ENCODE measurements at regions not wholly inside any gene's neighbourhood (a gene's known extent, or its start where the extent isn't known, plus 50 kb on each side); places are given as distances from the start of the nearest gene placed in this dataset.

DNA sequence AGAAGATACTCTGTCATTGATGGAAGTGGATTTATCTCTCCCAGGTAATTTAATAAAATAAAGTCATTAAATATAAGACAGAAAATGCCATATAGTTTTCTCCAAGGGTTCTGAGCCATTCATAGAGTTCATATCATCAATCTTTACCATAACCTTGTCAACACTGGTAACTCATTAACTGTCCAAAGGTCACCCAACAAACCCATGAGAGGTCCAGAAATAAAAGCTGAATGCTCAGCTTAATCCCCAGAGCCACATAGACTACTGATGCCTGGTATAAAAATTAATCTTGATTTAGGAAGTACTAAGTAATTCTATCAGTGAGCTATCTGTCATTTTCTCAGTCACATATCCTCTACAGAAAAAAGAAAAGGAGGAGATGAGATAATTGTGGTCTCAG, 903.0 kb upstream of the DDX18 start:
- Mint-ChIP-seq H3K9me3 (no peaks in the 10 kb centered on the region), H3K36me3 (no peaks in the 10 kb centered on the region), H3K27ac (no peak overlapping the region), H3K4me3 (no peak overlapping the region), H3K4me1 (no peaks in the 10 kb centered on the region), H3K27me3 (no peaks in the 10 kb centered on the region)
- POLR2A ChIA-PET: no interaction called here
- DNase-seq: no peak
- no peak for ATAC-seq (ENCODE audit: low read depth)

DNA sequence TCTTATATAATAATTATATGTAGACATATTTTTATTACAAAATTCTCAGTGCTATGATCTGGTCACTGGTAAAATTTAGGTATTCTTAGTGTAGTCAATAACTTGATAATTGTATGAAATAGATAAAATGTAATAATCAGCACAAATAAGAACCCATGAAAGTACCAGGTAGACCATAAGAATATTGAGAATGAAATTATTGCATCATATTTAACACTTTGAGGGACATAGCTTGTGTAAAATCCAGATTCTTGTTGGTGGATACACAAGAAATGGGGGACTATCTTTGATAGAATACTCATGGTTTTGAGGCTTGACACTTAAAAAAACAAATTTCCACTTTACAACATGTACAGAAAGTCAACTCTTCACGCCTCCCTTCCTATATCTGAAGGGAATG, 898.8 kb upstream of the DDX18 start:
- H3K9me3 Mint-ChIP-seq: no peaks in the 10 kb centered on the region
- no peak for ATAC-seq (ENCODE audit: low read depth)
- DNase-seq: no peak
- POLR2A ChIA-PET: no interaction called here
- no peak overlapping the region for H3K27ac Mint-ChIP-seq
- no peak overlapping the region for H3K4me3 Mint-ChIP-seq
- H3K36me3 Mint-ChIP-seq: no peaks in the 10 kb centered on the region
- H3K4me1 Mint-ChIP-seq: no peaks in the 10 kb centered on the region
- H3K27me3 Mint-ChIP-seq: no peaks in the 10 kb centered on the region

DNA sequence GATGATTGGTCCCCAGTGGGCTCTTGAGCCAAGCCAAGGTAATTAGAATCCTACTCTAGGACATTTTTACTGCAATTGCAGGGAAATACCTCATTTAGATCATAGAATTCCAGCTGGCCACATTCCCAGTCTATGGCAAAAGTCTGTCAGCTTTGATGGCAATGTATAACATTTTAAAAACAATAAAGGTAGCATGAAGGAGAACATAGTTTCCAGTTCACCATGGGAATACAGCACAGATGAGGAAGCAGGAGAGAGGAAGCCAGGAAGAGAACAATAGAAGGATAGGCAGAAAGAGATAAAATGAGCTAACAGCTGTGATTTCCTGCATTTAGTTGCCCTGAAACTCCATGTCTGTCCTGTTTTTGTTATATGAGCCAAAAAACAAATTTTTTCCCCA, 897.3 kb upstream of the DDX18 start:
- no peak for ATAC-seq (ENCODE audit: low read depth)
- Mint-ChIP-seq H3K9me3 (no peaks in the 10 kb centered on the region), H3K36me3 (no peaks in the 10 kb centered on the region), H3K4me3 (no peak overlapping the region), H3K27ac (no peak overlapping the region), H3K27me3 (no peaks in the 10 kb centered on the region), H3K4me1 (no peaks in the 10 kb centered on the region)
- no peak for DNase-seq
- POLR2A ChIA-PET: no interaction called here

DNA sequence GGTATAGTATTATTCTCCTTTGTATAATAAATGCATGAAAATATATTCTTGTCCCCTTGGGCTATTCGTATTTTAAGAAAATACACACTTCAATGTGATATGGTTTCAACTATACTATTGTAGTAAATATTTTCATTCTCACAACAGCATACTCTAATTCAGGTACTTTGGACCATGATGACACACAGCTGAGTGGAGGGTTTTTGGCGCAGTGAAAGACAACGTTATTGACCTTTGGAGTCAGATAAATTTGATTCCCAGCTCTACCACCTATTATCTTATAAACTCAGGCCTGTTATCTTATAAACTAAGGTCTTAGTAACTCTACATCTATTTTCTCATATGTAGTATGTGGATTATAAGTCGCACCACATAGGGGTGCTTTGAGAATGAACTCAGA, 895.9 kb upstream of the DDX18 start:
- DNase-seq (no peak), ATAC-seq (ENCODE audit: low read depth) (no peak)
- Mint-ChIP-seq H3K36me3 (no peaks in the 10 kb centered on the region), H3K9me3 (peaks cover 3% of the 10 kb centered on the region), H3K27ac (no peak overlapping the region), H3K4me3 (no peak overlapping the region), H3K27me3 (no peaks in the 10 kb centered on the region), H3K4me1 (no peaks in the 10 kb centered on the region)
- POLR2A ChIA-PET: no interaction called here

DNA sequence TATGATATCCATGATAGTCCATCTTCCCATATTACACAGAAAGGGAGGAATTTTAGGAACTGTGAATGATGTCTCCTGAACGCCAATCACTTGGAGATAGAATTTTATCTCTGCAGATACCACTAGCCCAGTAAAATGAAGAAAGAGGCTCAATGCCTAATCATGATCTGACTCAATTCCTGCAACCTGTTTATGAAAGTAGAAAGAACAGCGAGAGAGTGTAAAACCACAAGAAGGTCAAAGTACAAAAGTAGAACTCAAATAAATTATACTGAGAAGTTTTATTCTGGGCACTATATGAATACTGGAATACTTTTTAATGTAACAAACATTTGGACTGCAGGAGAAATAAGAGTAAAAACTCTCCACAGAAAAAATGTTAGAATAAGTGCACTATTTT, 892.1 kb upstream of the DDX18 start:
- Mint-ChIP-seq H3K4me3 (no peak overlapping the region), H3K27me3 (no peaks in the 10 kb centered on the region), H3K4me1 (no peaks in the 10 kb centered on the region), H3K36me3 (no peaks in the 10 kb centered on the region), H3K9me3 (peaks cover 3% of the 10 kb centered on the region), H3K27ac (no peak overlapping the region)
- POLR2A ChIA-PET: no interaction called here
- no peak for DNase-seq
- ATAC-seq (ENCODE audit: low read depth): no peak

DNA sequence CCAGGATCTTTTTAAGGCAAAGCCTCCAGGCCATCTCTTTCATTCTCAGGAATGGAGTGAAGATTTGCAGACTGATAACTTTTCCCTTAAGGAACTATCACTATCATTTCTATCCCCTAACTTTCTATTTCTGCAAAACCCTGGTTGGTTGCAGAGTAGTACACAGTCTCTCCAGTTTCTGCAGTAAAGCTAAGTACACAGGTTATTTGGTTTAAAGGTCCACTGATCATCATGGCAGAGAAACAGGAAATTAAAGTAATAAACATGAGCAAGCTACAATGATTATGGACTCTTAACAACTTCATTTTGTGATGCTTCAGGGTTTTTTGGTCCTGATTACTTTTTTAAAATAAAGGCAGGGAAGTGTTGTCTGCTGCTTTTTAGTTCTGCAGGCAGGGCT, 890.0 kb upstream of the DDX18 start:
- no peak overlapping the region for H3K27ac Mint-ChIP-seq
- H3K4me3 Mint-ChIP-seq: no peak overlapping the region
- POLR2A ChIA-PET: no interaction called here
- DNase-seq (no peak), ATAC-seq (ENCODE audit: low read depth) (no peak)
- no peaks in the 10 kb centered on the region for H3K36me3 Mint-ChIP-seq
- H3K27me3 Mint-ChIP-seq: no peaks in the 10 kb centered on the region
- peaks cover 3% of the 10 kb centered on the region for H3K9me3 Mint-ChIP-seq
- no peaks in the 10 kb centered on the region for H3K4me1 Mint-ChIP-seq

DNA sequence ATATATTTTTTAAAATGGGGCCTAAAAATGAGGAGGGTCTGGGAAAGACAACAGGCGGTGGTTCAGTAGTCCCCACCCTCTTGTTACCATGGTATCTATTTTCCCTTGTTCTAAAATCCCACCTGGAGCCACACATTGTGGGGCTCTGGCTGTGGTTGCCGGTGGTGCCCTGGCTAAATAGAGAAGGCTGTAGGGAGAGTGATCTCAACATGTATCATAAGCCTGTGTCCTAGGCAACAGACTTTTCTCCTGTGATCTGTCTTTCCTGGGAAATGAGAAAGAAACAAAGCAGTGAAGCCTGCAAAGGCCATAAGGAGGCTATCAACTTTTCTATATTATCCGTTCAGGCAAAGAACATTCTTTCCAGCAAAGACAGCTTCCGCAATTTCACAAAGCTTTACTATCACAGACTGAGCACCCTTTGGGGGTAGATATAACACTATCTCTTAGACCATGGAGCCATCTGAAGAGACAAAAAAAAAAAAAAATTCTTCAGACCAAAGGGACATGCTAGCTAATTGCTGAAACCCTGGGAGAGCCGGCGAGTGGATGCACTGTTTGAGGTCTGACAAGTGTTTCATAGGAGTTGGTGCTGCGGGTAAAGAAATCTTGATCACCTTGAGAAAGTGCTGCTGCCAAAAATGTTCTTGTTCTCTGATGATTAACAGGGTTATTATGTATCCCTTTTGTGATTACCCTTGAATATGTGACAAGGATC, 879.2 kb upstream of the DDX18 start:
- DNase-seq (no peak), ATAC-seq (ENCODE audit: low read depth) (no peak)
- Mint-ChIP-seq H3K4me1 (no peaks in the 10 kb centered on the region), H3K9me3 (peaks cover 9% of the 10 kb centered on the region), H3K4me3 (no peak overlapping the region), H3K27me3 (no peaks in the 10 kb centered on the region), H3K36me3 (no peaks in the 10 kb centered on the region), H3K27ac (no peak overlapping the region)
- POLR2A ChIA-PET: no interaction called here

DNA sequence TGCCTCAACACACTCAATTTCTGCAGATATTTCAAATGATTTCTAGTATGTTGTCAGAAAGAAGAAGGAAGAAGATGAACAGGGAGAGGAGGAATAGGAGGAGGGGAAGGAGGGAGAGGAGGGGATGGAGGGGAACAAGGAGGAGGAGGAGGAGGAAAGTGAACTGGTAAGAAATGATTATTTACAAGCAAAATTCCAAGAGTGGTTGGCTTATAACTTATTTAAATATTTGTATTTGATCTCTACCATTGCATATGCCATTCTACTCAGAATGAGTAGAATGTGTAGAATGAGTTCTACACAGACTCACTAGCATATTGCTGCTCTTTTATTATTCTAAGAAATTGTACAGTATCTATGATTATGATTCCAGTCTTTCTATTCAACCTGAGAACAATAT, 866.2 kb upstream of the DDX18 start:
- H3K4me3 Mint-ChIP-seq: no peak overlapping the region
- no peaks in the 10 kb centered on the region for H3K27me3 Mint-ChIP-seq
- ATAC-seq (ENCODE audit: low read depth) (no peak), DNase-seq (no peak)
- no peak overlapping the region for H3K27ac Mint-ChIP-seq
- POLR2A ChIA-PET: no interaction called here
- peaks cover 1% of the 10 kb centered on the region for H3K9me3 Mint-ChIP-seq
- H3K36me3 Mint-ChIP-seq: no peaks in the 10 kb centered on the region
- no peaks in the 10 kb centered on the region for H3K4me1 Mint-ChIP-seq

DNA sequence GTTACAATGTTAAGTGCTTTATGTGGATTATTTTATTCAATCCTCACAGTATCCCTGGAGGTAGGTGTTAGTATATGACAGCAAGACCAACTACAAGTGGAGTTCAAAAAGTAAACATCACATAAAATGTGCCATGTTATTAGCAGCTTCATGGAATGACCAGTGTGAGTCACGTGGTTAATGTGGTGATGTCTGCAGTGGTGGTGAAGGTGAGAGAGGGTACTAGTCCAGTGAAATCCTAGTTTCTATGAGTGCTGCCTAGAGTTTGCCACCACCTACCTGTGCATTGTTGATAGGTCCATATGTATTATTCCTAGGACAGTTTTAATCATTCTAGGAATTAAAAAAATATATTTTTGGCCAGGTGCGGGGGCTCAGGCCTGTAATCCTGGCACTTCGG, 865.2 kb upstream of the DDX18 start:
- POLR2A ChIA-PET: no interaction called here
- DNase-seq (no peak), ATAC-seq (ENCODE audit: low read depth) (no peak)
- Mint-ChIP-seq H3K27me3 (no peaks in the 10 kb centered on the region), H3K4me1 (no peaks in the 10 kb centered on the region), H3K9me3 (peaks cover 1% of the 10 kb centered on the region), H3K36me3 (no peaks in the 10 kb centered on the region), H3K27ac (no peak overlapping the region), H3K4me3 (no peak overlapping the region)

DNA sequence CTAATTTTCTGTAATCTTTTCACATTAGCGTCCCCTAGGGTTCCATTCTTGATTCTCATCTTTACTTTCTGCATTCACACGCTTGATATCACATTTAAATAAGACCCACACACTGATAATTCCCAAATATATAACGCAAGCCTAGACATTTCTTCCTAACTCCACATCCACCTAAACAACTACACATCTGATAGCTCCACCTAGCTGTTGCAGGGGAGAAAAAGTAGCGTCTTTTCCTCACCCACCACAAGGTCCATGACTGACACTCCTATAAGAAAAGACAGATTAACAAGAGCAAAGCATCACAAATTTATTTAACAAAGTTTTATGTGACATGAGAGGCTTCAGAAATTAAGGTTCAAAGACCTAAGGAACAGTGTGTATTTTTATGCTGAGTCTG, 862.2 kb upstream of the DDX18 start:
- Mint-ChIP-seq H3K4me1 (no peaks in the 10 kb centered on the region), H3K27ac (no peak overlapping the region), H3K36me3 (no peaks in the 10 kb centered on the region), H3K27me3 (no peaks in the 10 kb centered on the region), H3K4me3 (no peak overlapping the region), H3K9me3 (peaks cover 1% of the 10 kb centered on the region)
- DNase-seq: no peak
- no peak for ATAC-seq (ENCODE audit: low read depth)
- POLR2A ChIA-PET: no interaction called here

DNA sequence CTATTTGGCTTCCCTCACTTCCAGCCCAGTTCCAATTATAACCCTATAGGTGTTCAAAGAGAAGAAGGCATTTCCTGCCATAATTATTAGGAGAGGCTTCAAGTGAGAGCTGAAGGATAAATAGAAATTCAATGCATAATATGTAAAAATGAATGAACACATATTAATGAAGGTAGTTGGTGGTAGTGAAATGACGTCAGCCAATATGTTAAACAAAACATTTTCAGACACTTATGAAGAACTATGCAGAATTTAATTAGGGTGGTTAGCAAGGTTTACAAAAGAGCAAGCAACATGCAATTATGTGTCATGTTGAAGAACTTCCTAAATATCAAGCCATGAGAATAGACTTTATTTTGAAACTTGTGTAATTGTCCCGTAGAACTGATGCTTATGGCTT, 858.8 kb upstream of the DDX18 start:
- POLR2A ChIA-PET: no interaction called here
- Mint-ChIP-seq H3K27me3 (no peaks in the 10 kb centered on the region), H3K36me3 (no peaks in the 10 kb centered on the region), H3K9me3 (peaks cover 3% of the 10 kb centered on the region), H3K4me1 (no peaks in the 10 kb centered on the region), H3K27ac (no peak overlapping the region), H3K4me3 (no peak overlapping the region)
- DNase-seq (no peak), ATAC-seq (ENCODE audit: low read depth) (no peak)

DNA sequence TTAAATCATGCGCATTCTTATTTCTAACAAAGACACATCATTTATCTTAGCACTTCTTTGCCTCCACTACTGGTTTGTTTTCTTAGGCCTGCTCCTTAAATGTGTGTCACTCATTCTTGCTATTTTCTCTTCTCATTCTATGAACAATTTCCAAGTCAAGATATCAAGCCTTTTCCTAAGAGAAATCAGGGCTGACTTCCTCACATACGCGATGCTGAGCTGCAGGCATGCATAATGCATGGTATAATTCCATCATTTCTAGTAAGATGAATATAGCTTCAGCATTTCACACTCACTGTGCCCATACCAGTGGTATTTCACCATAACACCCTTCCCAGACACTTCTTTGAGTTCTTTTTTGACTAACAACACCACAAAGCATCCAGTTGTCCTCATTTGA, 838.9 kb upstream of the DDX18 start:
- Mint-ChIP-seq H3K27ac (no peak overlapping the region), H3K9me3 (peaks cover 3% of the 10 kb centered on the region), H3K4me3 (no peak overlapping the region), H3K4me1 (no peaks in the 10 kb centered on the region), H3K27me3 (no peaks in the 10 kb centered on the region), H3K36me3 (no peaks in the 10 kb centered on the region)
- ATAC-seq (ENCODE audit: low read depth) (no peak), DNase-seq (no peak)
- POLR2A ChIA-PET: no interaction called here

DNA sequence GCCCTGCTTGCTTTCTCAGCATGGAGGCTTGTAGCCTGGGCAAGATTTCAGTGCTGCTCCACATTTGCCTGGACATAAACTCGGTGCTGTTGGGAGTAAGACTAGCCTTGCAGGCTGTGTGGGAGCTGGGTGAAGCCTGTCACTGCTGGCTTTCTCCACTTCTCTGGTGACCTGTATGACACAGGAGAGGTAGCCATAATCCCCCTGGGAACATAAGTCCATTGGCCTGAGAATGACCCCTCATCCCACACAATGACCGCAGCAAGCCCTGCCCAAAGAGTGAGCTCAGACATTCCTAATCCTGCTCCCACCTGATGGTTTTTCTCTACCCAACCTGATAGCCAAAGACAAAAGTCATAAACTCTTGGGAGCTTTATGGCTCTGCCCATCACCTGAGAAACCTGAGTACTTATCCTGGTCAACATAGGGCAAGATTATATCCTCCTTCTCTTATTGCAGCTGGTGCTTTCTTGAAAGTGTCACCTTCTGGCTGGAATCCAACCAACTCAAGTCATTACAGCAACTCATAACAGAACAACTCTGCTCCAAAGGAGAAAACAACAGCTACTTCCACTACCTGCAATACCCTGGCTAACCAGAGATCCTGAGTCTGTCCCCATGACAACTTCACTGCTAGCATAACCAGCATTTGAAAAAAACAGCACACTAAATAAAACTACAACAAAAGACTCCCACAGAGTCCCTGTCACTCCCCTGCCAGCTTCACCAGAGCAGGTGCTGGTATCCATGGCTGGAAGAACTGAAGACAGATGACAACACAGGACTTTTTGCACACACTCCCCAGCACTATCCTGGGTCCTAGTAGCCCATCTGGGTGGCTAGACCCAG, 834.4 kb upstream of the DDX18 start:
- H3K36me3 Mint-ChIP-seq: no peaks in the 10 kb centered on the region
- H3K9me3 Mint-ChIP-seq: peaks cover 13% of the 10 kb centered on the region
- POLR2A ChIA-PET: no interaction called here
- H3K4me1 Mint-ChIP-seq: no peaks in the 10 kb centered on the region
- no peak overlapping the region for H3K4me3 Mint-ChIP-seq
- DNase-seq (no peak), ATAC-seq (ENCODE audit: low read depth) (no peak)
- no peaks in the 10 kb centered on the region for H3K27me3 Mint-ChIP-seq
- no peak overlapping the region for H3K27ac Mint-ChIP-seq

DNA sequence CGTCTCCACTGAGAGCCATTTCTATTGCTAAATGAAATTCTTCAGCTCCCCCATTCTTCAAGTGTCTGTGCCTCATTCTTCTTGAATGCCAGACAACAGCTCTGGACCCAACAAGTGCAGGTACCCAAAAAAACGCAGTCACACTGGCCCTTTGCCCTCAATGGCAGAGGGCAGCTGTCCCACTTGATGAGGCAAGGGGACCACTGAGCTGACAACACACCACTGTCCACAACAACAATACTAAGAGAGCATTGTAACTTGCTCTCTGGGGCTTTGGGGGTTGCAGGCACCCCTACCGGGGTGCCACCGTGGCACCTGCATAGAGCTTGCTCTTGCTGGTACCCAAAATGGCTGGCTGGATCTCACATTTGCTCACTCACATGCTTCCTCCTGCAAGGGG, 827.0 kb upstream of the DDX18 start:
- Mint-ChIP-seq H3K4me1 (no peaks in the 10 kb centered on the region), H3K27ac (no peak overlapping the region), H3K27me3 (no peaks in the 10 kb centered on the region), H3K4me3 (no peak overlapping the region), H3K36me3 (no peaks in the 10 kb centered on the region), H3K9me3 (peaks cover 11% of the 10 kb centered on the region)
- POLR2A ChIA-PET: no interaction called here
- ATAC-seq (ENCODE audit: low read depth) (no peak), DNase-seq (no peak)

All from activated naive CD8-positive, alpha-beta T cell treated with anti-CD3 and anti-CD28 coated beads, Interleukin-2, amount 10 ng/mL, durations not matched to agents 7 days and 5 days (primary cell).